Keratinocyte (primary cell): ENCODE measurements at regions not wholly inside any gene's neighbourhood (a gene's known extent, or its start where the extent isn't known, plus 50 kb on each side); places are given as distances from the start of the nearest gene placed in this dataset.

Source experiments
- DNase-seq: peaks from one replicate; pipeline ENCODE4 v3.0.0-alpha.2; 2011; ENCODE audit warnings: low read depth, missing footprints, low spot score
- FAIRE-seq: peaks from 2 replicates; lab custom pipeline; 2011; peaks lifted over from hg19 to GRCh38; lab: Jason Lieb, UNC
- H2AFZ ChIP-seq: 2 replicates; pipeline ENCODE4 v1.6.0; 2012; ENCODE audit warnings: low read length, control low read depth, inconsistent platforms; ENCODE audit not compliant: control insufficient read depth
- H3K27ac ChIP-seq: 2 replicates; pipeline ENCODE4 v1.5.1; 2011; ENCODE audit warnings: low read length; ENCODE audit not compliant: control insufficient read depth, insufficient read depth
- H3K27me3 ChIP-seq: 3 replicates; pipeline ENCODE4 v1.6.0; 2011; ENCODE audit warnings: low read length; ENCODE audit not compliant: control insufficient read depth, insufficient read depth; ENCODE audit errors: extremely low read depth
- H3K36me3 ChIP-seq, 2 experiments: 2 replicates in 1 of 2; 3 replicates in 1 of 2; pipeline ENCODE4 v1.5.1; 2011; ENCODE audit warnings: low read length in 2 of 2, mild to moderate bottlenecking in 1 of 2; ENCODE audit not compliant: control insufficient read depth in 2 of 2, insufficient read depth in 2 of 2; ENCODE audit errors: extremely low read depth in 1 of 2
- H3K4me1 ChIP-seq: 3 replicates; pipeline ENCODE4 v1.5.1; 2011; ENCODE audit warnings: low read length; ENCODE audit not compliant: control insufficient read depth, insufficient read depth; ENCODE audit errors: extremely low read depth
- H3K4me2 ChIP-seq: 3 replicates; pipeline ENCODE4 v1.6.0; 2011; ENCODE audit warnings: low read depth, low read length; ENCODE audit not compliant: control insufficient read depth, insufficient read depth; ENCODE audit errors: extremely low read depth
- H3K4me3 ChIP-seq, 3 experiments: fragments of 200-600 bp in 1 of 3; sonication (generic) in 1 of 3; 2 replicates in 2 of 3; 3 replicates in 1 of 3; pipeline ENCODE4 v1.5.1; 2011 to 2016; ENCODE audit warnings: low read length in 3 of 3, mild to moderate bottlenecking in 3 of 3, control low read depth in 2 of 3, inconsistent platforms in 1 of 3, low read depth in 1 of 3, mixed read lengths in 1 of 3, mixed run types in 1 of 3, moderate library complexity in 1 of 3; ENCODE audit not compliant: control insufficient read depth in 2 of 3, insufficient read depth in 2 of 3; ENCODE audit errors: extremely low read depth in 1 of 3
- H3K79me2 ChIP-seq: 2 replicates; pipeline ENCODE4 v1.6.0; 2012; ENCODE audit warnings: low read length; ENCODE audit not compliant: control insufficient read depth, insufficient read depth
- H3K9ac ChIP-seq: 3 replicates; pipeline ENCODE4 v1.6.0; 2011; ENCODE audit warnings: low read length; ENCODE audit not compliant: control insufficient read depth, insufficient read depth; ENCODE audit errors: extremely low read depth
- H3K9me1 ChIP-seq: 3 replicates; pipeline ENCODE4 v1.6.0; 2011; ENCODE audit warnings: low read length; ENCODE audit not compliant: control insufficient read depth, insufficient read depth; ENCODE audit errors: extremely low read depth
- H3K9me3 ChIP-seq: 2 replicates; pipeline ENCODE4 v1.5.1; 2012; ENCODE audit warnings: low read depth, low read length; ENCODE audit not compliant: control insufficient read depth
- H4K20me1 ChIP-seq: 3 replicates; pipeline ENCODE4 v1.6.0; 2011; ENCODE audit warnings: low read length; ENCODE audit not compliant: control insufficient read depth, insufficient read depth; ENCODE audit errors: extremely low read depth
- CTCF ChIP-seq, 3 experiments: IDR thresholded peaks in 1 of 3; conservative IDR thresholded peaks in 1 of 3; optimal IDR thresholded peaks in 1 of 3; 2 replicates in 2 of 3; 3 replicates in 1 of 3; pipeline versions ENCODE3 to v1.5.1; 2011; ENCODE audit warnings: low read length in 3 of 3, mild to moderate bottlenecking in 3 of 3, moderate library complexity in 2 of 3, control low read depth in 1 of 3, inconsistent platforms in 1 of 3; ENCODE audit not compliant: insufficient read depth in 2 of 3; ENCODE audit errors: extremely low read depth in 1 of 3
- EZH2 ChIP-seq: IDR thresholded peaks from one replicate; pipeline ENCODE4 v1.6.1; 2012; ENCODE audit warnings: inconsistent platforms, mild to moderate bottlenecking, low read length, moderate library complexity
- dilution Hi-C: fragments of 300-500 bp; cut with MboI; formaldehyde crosslinking; loops from one replicate; pipeline ENCODE4 v1.7.0; 2020; ENCODE audit warnings: low sequenced_read_pairs; ENCODE audit not compliant: extremely low pct_ligation_motif_present

- Histone ChIP-seq H2AFZ (no peak overlapping the region), H4K20me1 (no peaks in the 10 kb centered on the region), H3K36me3 (no peaks in the 10 kb centered on the region), H3K9ac (no peak overlapping the region), H3K4me3 (no peak overlapping the region), H3K9me1 (no peaks in the 10 kb centered on the region), H3K9me3 (no peaks in the 10 kb centered on the region), H3K27me3 (no peaks in the 10 kb centered on the region), H3K79me2 (no peaks in the 10 kb centered on the region), H3K4me1 (no peaks in the 10 kb centered on the region), H3K27ac (no peak overlapping the region), H3K4me2 (no peak overlapping the region)
- no peak for DNase-seq
- no peak for TF ChIP-seq EZH2
- TF ChIP-seq CTCF (optimal IDR thresholded peaks at IDR 0.05 in 1 of 3, IDR thresholded peaks at IDR 0.05 in 1 of 3, conservative IDR thresholded peaks at IDR 0.05 in 1 of 3; ENCODE audit: extremely low read depth in 1 of 3, insufficient read depth in 2 of 3, low read length in 3 of 3) = no peak
- dilution Hi-C loops = no loop called here
- no peak for FAIRE-seq
These were observed 107.7 kb downstream of the PTGS2 start for GRCh38 chr1:186572509-186572908.

- H3K36me3 ChIP-seq = no peaks in the 10 kb centered on the region
- FAIRE-seq (no peak), DNase-seq (no peak)
- no peak overlapping the region for H2AFZ ChIP-seq
- H3K9me1 ChIP-seq = no peaks in the 10 kb centered on the region
- no peaks in the 10 kb centered on the region for H3K79me2 ChIP-seq
- H3K4me1 ChIP-seq = peaks cover under 1% of the 10 kb centered on the region
- no peak for TF ChIP-seq EZH2
- no peak for TF ChIP-seq CTCF (optimal IDR thresholded peaks at IDR 0.05 in 1 of 3, IDR thresholded peaks at IDR 0.05 in 1 of 3, conservative IDR thresholded peaks at IDR 0.05 in 1 of 3; ENCODE audit: extremely low read depth in 1 of 3, insufficient read depth in 2 of 3, low read length in 3 of 3)
- no peaks in the 10 kb centered on the region for H3K27me3 ChIP-seq
- H3K4me3 ChIP-seq = no peak overlapping the region
- H3K9ac ChIP-seq = no peak overlapping the region
- no peaks in the 10 kb centered on the region for H4K20me1 ChIP-seq
- no peak overlapping the region for H3K4me2 ChIP-seq
- H3K9me3 ChIP-seq = no peaks in the 10 kb centered on the region
- no peak overlapping the region for H3K27ac ChIP-seq
- dilution Hi-C loops = no loop called here
These were observed 108.5 kb downstream of the PTGS2 start for GRCh38 chr1:186571771-186572170.
